22Rv1 (cell line): ENCODE measurements at regions not wholly inside any gene's neighbourhood (a gene's known extent, or its start where the extent isn't known, plus 50 kb on each side); places are given as distances from the start of the nearest gene placed in this dataset.

Source experiments
- CTCF ChIP-seq: fragments of 450-650 bp; IDR thresholded peaks from 2 replicates; pipeline ENCODE4 v1.5.1; 2017; ENCODE audit warnings: mild to moderate bottlenecking
- ZFX ChIP-seq: fragments of 450-650 bp; IDR thresholded peaks from 2 replicates; pipeline ENCODE4 v1.6.1; 2017; ENCODE audit warnings: antibody characterized with exemption, borderline replicate concordance

- TF ChIP-seq CTCF, result no peak
- TF ChIP-seq ZFX, result no peak
Observed at GRCh38 chr14:37932008-37932407, 275.7 kb upstream of the SSTR1 start.
